Heart left ventricle (tissue), 16 donors: ENCODE measurements at regions not wholly inside any gene's neighbourhood (a gene's known extent, or its start where the extent isn't known, plus 50 kb on each side); places are given as distances from the start of the nearest gene placed in this dataset.
"Not testable (repeated sequence)": the region's sequence is repeated elsewhere in the genome, so short reads cannot be mapped to it uniquely, and the experiment has no call there.

Source experiments
- ATAC-seq, 4 donors: fragments of 200-7000 bp; cut with Tn5 transposase; one replicate each; pipeline ENCODE4 v1.9.1; 2020 to 2022; ENCODE audit warnings: moderate library complexity in 4 of 4, mild to moderate bottlenecking in 3 of 4, moderate number of reproducible peaks in 1 of 4
- DNase-seq, 5 donors: peaks; one replicate each; pipeline ENCODE4 v3.0.0-alpha.2; 2020
- H3K27ac ChIP-seq, 12 donors: fragments of 200-600 bp; sonication (generic) in 4 of 12; one replicate each; pipeline versions ENCODE4 v1.5.0 to v1.8.0; 2016 to 2022; ENCODE audit warnings: mild to moderate bottlenecking in 2 of 12
- H3K27me3 ChIP-seq, 9 donors: fragments of 200-600 bp; sonication (generic) in 2 of 9; one replicate each; pipeline versions ENCODE4 v1.5.1 to v1.8.0; 2016 to 2022; ENCODE audit warnings: mild to moderate bottlenecking in 3 of 9
- H3K36me3 ChIP-seq, 9 donors: fragments of 200-600 bp; sonication (generic) in 2 of 9; one replicate each; pipeline versions ENCODE4 v1.5.0 to v1.8.0; 2018 to 2022; ENCODE audit warnings: mild to moderate bottlenecking in 2 of 9
- H3K4me1 ChIP-seq, 12 donors: fragments of 200-600 bp; sonication (generic) in 4 of 12; one replicate each; pipeline versions ENCODE4 v1.5.0 to v1.8.0; 2016 to 2022; ENCODE audit warnings: mild to moderate bottlenecking in 3 of 12
- H3K4me3 ChIP-seq, 12 donors: fragments of 200-600 bp; sonication (generic) in 4 of 12; one replicate each; pipeline versions ENCODE4 v1.5.0 to v1.8.0; 2017 to 2022; ENCODE audit warnings: mild to moderate bottlenecking in 9 of 12, moderate library complexity in 4 of 12
- H3K9me3 ChIP-seq, 12 donors: fragments of 200-600 bp; sonication (generic) in 4 of 12; one replicate each; pipeline versions ENCODE4 v1.5.0 to v1.8.0; 2016 to 2022; ENCODE audit warnings: mild to moderate bottlenecking in 1 of 12
- CTCF ChIP-seq, 12 donors: fragments of 200-600 bp; sonication (generic) in 4 of 12; IDR thresholded peaks; one replicate each; pipeline versions ENCODE4 v1.5.0 to v1.8.0; 2018 to 2022; ENCODE audit warnings: antibody characterized with exemption in 12 of 12, mild to moderate bottlenecking in 5 of 12
- POLR2A ChIP-seq, 2 donors: fragments of 450-650 bp; IDR thresholded peaks; one replicate each; pipeline ENCODE4 v1.6.1; 2017; ENCODE audit warnings: antibody characterized with exemption in 2 of 2, mild to moderate bottlenecking in 2 of 2, moderate library complexity in 2 of 2
- WGBS, 4 donors: extraction: QIAGEN DNeasy Blood & Tissue Kit in 2 of 4; methylation state at CpG; one replicate each; pipeline versions ENCODE4 v1.1.5 to v1.1.7; 2013 to 2018; 5-methylcytosine and 5-hydroxymethylcytosine counted together
- intact Hi-C, 10 donors: fragments of 100-400 bp; cut with DNase I; formaldehyde crosslinking; loops; one replicate each; pipeline versions ENCODE4 v1.11.1 to v1.14.2; 2022
- donor health status: ischemic (EF 13 %, LVEDD 7.1; RV severe dilation, severe dysfunction).
- donor health status: healthy with polysubstance abuse.
- donor health status: DM: no; HTN: yes; CAD: no.
- donor health status: DM: no; HTN: no; CAD: no.
- donor health status: ischemic (EF 25% LVEDD 6.9; RV normal size, moderate dysfunction).
- donor health status: ischemic (EF 25% LVEDD 5.7; RV mildly dilated, moderate dysfunction).
- donor health status: healthy.
- donor health status: DM: yes; HTN: yes; CAD: no.
- donor health status: ischemic (EF 35%, LVEDD 5.7; RV mildly dilated, moderate dysfunction).
- donor health status: nonischemic (EF 11% LVEDD 7.7; RV severe dilation, severe dysfunction).
- donor health status: DM: yes; HTN: yes; CAD: no.
- donor health status: PGD.
- donor health status: ischemic (EF 29% LVEDD 5.4; RV normal size, mild dysfunction).
- donor health status: nonischemic (EF 23%, LVEDD 6.1; RV moderate dilation, normal function).

DNA sequence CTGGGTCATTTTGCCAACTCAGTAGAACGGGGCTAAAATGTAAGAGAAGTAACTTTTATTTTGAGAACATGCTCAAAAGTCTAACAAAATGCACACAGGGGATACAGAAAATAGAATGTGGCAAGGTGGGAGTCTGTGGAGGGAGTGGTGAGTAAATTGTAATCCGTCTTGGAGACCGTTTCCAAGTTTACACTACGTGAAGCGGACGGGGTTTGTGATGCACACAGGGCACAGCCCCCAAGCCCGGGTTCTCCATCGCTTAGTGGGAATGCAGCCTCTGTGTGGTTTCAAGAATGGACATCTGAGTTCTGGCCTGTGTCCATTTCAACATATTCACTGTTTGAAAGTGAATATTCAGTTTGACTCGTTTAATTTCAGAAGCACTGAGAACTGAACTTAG is 65.0 kb upstream of the TMEM18 start:
- ATAC-seq (no peak), DNase-seq (no peak)
- H3K4me3 ChIP-seq = no peak overlapping the region
- H3K4me1 ChIP-seq = peaks cover 0 to 19% (median 7%) of the 10 kb centered on the region in 12 donors
- H3K9me3 ChIP-seq = peaks cover 0 to 6% (median 0%) of the 10 kb centered on the region in 12 donors
- no peaks in the 10 kb centered on the region for H3K36me3 ChIP-seq
- H3K27me3 ChIP-seq = peaks cover 0 to 32% (median 0%) of the 10 kb centered on the region in 9 donors
- no peak overlapping the region for H3K27ac ChIP-seq
- TF ChIP-seq POLR2A (IDR thresholded peaks at IDR 0.05) (no peak), CTCF (IDR thresholded peaks at IDR 0.05) (no peak)
- intact Hi-C loops = no loop called here
- 83 to 85% (median 84%) methylated on average over 9 of the region's 9 CpGs for WGBS, 4 donors

DNA sequence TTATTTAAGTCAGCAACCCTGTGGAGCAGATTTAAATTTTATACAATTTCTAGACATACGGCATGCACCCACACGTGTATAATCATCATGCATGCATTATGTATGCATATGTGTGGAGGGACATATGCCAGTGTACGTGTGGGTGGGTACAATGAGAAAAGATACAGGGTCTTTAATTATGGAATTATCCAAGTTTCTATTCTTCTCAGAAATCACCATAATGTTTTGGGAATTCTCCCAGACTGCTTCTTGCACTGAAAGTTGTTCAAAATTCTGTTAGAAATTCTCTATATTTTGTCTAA is 63.9 kb upstream of the TMEM18 start:
- WGBS, 4 donors = 30 to 36% (median 32%) methylated on average over 3 of the region's 3 CpGs
- no peak for TF ChIP-seq POLR2A (IDR thresholded peaks at IDR 0.05)
- no peak for TF ChIP-seq CTCF (IDR thresholded peaks at IDR 0.05)
- H3K4me1 ChIP-seq = peaks cover 0 to 19% (median 7%) of the 10 kb centered on the region in 12 donors

DNA sequence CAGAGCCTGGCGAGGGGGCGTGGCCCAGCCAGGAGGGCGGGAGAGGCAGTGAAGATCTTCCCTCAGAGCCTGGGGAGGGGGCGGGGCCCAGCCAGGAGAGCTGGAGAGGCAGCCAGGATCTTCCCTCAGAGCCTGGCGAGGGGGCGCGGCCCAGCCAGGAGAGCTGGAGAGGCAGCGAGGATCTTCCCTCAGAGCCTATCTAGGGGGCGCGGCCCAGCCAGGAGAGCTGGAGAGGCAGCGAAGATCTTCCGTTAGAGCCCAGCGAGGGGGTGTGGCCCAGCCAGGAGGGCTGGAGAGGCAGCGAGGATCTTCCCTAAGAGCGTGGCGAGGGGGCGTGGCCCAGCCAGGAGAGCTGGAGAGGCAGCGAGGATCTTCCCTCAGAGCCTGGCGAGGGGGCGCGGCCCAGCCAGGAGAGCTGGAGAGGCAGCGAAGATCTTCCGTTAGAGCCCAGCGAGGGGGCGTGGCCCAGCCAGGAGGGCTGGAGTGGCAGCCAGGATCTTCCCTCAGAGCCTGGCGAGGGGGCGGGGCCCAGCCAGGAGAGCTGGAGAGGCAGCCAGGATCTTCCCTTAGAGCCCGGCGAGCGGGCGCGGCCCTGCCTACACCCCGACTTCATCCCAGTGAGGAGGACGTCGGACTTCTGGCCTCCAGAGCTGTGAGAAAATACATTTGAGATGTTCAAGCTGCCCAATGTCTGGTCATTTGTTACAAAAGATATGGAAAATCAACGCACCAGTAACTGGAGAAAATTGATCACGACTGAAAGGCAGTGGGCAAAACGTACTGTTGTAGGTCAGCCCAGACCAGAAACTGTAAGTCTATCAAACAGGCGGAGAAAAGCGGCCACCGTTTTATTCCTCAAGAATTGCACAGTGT is 63.4 kb upstream of the TMEM18 start:
- 2 to 4% (median 3%) methylated on average over 34 to 41 of the region's 41 CpGs for WGBS, 4 donors
- peak in 3 of 4 donors; percentile 34 to 74 (median 64) for ATAC-seq
- Histone ChIP-seq H3K4me1 (peaks cover 0 to 19% (median 7%) of the 10 kb centered on the region in 12 donors), H3K27ac (peak overlapping the region in 3 of 12 donors; percentile 20 to 67 (median 38)), H3K27me3 (peaks cover 0 to 39% (median 0%) of the 10 kb centered on the region in 9 donors), H3K4me3 (peak overlapping the region; percentile 5 to 68 (median 53))
- H3K9me3 ChIP-seq, H3K36me3 ChIP-seq, intact Hi-C loops: not testable (repeated sequence)
- DNase-seq = peak; percentile 44 to 91 (median 50)

More for the DNA sequence above, 63.9 kb upstream of the TMEM18 start:
- H3K36me3 ChIP-seq = no peaks in the 10 kb centered on the region
- peak overlapping the region in 1 of 12 donors; percentile 67 for H3K27ac ChIP-seq
- ATAC-seq = no peak
- DNase-seq = no peak
- H3K9me3 ChIP-seq = peaks cover 0 to 6% (median 0%) of the 10 kb centered on the region in 12 donors
- intact Hi-C loops = no loop called here
- peak overlapping the region in 3 of 12 donors; percentile 45 to 68 (median 55) for H3K4me3 ChIP-seq
- peaks cover 0 to 39% (median 0%) of the 10 kb centered on the region in 9 donors for H3K27me3 ChIP-seq

DNA sequence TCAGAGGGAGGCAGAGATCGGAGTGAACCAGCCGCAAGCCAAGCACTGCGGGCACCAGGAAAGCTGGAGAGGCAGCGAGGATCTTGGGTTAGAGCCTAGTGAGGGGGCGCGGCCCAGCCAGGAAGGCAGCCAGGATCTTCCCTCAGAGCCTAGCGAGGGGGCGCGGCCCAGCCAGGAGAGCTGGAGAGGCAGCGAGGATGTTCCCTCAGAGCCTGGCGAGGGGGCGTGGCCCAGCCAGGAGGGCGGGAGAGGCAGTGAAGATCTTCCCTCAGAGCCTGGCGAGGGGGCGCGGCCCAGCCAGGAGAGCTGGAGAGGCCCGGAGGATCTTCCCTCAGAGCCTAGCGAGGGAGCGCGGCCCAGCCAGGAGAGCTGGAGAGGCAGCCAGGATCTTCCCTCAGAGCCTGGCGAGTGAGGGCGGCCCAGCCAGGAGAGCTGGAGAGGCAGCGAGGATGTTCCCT is 62.7 kb upstream of the TMEM18 start:
- ATAC-seq = peak in 2 of 4 donors; percentile 48 to 63
- Histone ChIP-seq H3K27ac (peak overlapping the region in 2 of 12 donors; percentile 20 to 67), H3K4me1 (peaks cover 0 to 19% (median 7%) of the 10 kb centered on the region in 12 donors), H3K27me3 (peaks cover 0 to 45% (median 0%) of the 10 kb centered on the region in 9 donors), H3K4me3 (peak overlapping the region; percentile 5 to 68 (median 53))
- 3 to 5% (median 4%) methylated on average over 17 to 23 of the region's 23 CpGs for WGBS, 4 donors
- H3K36me3 ChIP-seq, intact Hi-C loops, H3K9me3 ChIP-seq: not testable (repeated sequence)
- peak in 2 of 5 donors; percentile 49 to 72 for DNase-seq

DNA sequence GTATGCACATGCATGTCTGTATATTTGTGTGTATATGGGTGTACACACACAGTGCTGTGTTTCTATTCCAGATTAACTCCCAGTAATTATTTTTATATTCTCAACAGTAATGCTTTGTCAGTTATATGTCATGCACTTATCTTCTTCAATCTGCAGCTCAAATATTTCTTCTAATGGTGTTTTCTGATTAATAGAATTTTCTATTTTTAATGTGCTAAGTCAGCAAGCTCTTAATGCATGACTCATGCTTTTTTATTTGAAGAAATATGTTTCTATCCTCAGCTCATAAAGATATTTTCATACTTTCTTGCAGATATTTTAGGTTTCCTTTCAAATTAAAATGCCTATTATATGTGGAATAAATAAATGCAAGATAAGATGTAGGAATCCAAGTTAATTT is 59.7 kb upstream of the TMEM18 start:
- intact Hi-C loops = no loop called here
- TF ChIP-seq POLR2A (IDR thresholded peaks at IDR 0.05) = no peak
- TF ChIP-seq CTCF (IDR thresholded peaks at IDR 0.05) = no peak
- no peak for ATAC-seq
- no peak for DNase-seq
- Histone ChIP-seq H3K27ac (no peak overlapping the region), H3K4me1 (peaks cover 0 to 19% (median 7%) of the 10 kb centered on the region in 12 donors), H3K9me3 (no peaks in the 10 kb centered on the region), H3K27me3 (peaks cover 0 to 31% (median 0%) of the 10 kb centered on the region in 9 donors), H3K4me3 (no peak overlapping the region), H3K36me3 (no peaks in the 10 kb centered on the region)
